ENCODE measurements at regions not wholly inside any gene's neighbourhood (a gene's known extent, or its start where the extent isn't known, plus 50 kb on each side); places are given as distances from the start of the nearest gene placed in this dataset.

DNA sequence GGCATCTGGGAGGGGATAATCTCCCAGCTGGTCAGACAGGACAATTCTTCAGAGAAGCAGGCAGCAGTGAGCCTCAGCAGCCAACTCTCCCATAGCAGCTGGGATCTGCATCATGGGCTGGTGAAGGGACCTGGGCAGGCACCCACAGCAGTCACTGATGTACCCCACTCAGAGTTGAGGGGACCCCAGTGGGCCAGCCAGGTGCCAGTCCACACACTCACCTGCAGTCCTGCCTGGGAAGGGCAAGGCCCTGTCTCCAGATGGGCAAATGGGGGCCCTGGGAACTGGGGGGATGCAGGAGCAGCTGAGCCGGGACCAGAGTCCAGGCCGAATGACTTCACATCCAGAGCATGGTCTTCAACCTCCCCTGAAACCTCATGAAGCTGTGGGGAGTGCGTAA is 170.4 kb downstream of the ZFP36L2 start:
- TF ChIP-seq, protein P1, sequence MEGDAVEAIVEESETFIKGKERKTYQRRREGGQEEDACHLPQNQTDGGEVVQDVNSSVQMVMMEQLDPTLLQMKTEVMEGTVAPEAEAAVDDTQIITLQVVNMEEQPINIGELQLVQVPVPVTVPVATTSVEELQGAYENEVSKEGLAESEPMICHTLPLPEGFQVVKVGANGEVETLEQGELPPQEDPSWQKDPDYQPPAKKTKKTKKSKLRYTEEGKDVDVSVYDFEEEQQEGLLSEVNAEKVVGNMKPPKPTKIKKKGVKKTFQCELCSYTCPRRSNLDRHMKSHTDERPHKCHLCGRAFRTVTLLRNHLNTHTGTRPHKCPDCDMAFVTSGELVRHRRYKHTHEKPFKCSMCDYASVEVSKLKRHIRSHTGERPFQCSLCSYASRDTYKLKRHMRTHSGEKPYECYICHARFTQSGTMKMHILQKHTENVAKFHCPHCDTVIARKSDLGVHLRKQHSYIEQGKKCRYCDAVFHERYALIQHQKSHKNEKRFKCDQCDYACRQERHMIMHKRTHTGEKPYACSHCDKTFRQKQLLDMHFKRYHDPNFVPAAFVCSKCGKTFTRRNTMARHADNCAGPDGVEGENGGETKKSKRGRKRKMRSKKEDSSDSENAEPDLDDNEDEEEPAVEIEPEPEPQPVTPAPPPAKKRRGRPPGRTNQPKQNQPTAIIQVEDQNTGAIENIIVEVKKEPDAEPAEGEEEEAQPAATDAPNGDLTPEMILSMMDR (conservative IDR thresholded peaks at IDR 0.05), result no peak
- TF ChIP-seq ZFX (IDR thresholded peaks at IDR 0.05), result no peak
